ENCODE measurements at regions not wholly inside any gene's neighbourhood (a gene's known extent, or its start where the extent isn't known, plus 50 kb on each side); places are given as distances from the start of the nearest gene placed in this dataset.
"Not testable (repeated sequence)": the region's sequence is repeated elsewhere in the genome, so short reads cannot be mapped to it uniquely, and the experiment has no call there.

DNA sequence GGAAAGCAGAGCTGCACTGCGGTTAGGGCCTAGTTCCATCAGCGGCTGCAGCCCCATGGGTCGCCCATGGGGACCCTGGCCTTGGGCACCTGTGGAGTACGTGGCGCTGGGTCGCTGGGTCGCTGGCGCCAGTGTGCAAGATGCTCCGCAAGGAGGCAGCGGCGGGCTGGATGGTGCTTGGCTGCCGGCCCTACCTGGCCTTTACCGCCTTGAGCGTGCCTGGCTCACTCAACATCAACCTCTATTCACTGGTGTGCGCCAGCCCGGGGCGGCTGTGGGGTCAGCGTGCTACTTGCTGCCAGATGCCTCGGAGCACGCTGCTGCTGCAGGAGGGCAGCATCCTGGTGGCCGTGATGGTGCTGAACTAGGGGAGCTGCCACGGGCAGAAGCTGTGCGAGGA is 85.1 kb upstream of the RHOU start:
- TF ChIP-seq, protein P1, sequence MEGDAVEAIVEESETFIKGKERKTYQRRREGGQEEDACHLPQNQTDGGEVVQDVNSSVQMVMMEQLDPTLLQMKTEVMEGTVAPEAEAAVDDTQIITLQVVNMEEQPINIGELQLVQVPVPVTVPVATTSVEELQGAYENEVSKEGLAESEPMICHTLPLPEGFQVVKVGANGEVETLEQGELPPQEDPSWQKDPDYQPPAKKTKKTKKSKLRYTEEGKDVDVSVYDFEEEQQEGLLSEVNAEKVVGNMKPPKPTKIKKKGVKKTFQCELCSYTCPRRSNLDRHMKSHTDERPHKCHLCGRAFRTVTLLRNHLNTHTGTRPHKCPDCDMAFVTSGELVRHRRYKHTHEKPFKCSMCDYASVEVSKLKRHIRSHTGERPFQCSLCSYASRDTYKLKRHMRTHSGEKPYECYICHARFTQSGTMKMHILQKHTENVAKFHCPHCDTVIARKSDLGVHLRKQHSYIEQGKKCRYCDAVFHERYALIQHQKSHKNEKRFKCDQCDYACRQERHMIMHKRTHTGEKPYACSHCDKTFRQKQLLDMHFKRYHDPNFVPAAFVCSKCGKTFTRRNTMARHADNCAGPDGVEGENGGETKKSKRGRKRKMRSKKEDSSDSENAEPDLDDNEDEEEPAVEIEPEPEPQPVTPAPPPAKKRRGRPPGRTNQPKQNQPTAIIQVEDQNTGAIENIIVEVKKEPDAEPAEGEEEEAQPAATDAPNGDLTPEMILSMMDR (IDR thresholded peaks at IDR 0.05; ENCODE audit: insufficient read depth, low read depth, low read length, missing control alignments): no peak
- H3K4me3 ChIP-seq (ENCODE audit: low read length): no peak overlapping the region
- DNase-seq (ENCODE audit: low read depth): no peak

DNA sequence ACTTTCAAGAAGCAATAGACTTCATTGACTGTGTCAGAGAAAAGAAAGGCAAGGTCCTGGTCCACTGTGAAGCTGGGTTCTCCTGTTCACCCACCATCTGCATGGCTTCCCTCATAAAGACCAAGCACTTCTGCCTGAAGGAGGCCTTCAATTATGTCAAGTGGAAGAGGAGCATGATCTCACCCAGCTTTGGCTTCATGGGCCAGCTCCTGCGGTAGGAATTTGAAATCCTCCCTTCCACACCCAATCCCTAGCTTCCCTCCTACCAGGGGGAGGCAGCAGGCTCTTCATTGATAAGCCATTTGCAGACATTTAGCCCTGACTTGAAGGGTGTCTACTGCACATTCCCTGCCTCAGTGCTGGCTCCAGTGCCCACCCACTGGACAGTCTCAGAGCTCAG is 84.3 kb upstream of the RHOU start:
- no peak overlapping the region for H3K4me3 ChIP-seq (ENCODE audit: low read length)
- DNase-seq (ENCODE audit: low read depth): no peak
- TF ChIP-seq, protein P1 (IDR thresholded peaks at IDR 0.05; ENCODE audit: insufficient read depth, low read depth, low read length, missing control alignments): no peak

DNA sequence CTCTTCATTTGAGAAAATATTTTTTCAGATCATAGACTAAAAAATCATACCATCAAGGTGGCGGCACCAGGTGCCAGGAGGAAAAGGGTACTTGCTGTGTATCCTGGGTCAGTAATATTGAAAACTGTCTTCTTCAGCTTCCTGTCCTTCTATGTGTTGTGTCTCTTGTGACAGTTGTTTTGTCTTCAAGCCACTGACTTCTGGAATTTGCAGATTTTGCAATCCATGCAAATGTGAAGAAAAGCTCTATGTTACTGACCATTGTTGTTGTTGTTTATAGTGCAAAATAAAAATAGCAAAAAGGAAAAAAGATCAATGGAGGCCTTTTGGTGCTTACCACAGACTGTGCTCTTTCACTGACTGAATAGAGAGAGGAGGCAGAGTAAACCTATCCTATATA is 83.2 kb upstream of the RHOU start:
- no peak for DNase-seq (ENCODE audit: low read depth)
- H3K4me3 ChIP-seq (ENCODE audit: low read length): no peak overlapping the region
- TF ChIP-seq, protein P1 (IDR thresholded peaks at IDR 0.05; ENCODE audit: insufficient read depth, low read depth, low read length, missing control alignments): no peak

DNA sequence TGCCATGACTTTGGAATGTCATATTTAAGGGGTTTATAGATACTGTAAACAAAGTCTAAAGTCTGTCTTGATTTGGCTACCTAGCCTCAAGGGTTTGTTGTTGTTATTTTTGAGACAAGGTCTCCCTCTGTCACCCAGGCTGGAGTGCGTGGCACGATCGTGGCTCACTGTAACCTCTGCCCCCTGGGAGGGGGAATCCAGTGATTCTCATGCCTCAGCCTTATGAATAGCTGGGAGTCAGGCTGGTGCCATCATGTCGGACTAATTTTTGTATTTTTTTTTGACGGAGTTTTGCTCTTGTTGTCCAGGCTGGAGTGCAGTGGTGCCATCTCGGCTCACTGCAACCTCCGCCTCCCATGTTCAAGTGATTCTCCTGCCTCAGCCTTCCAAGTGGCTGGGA is 82.2 kb upstream of the RHOU start:
- H3K4me3 ChIP-seq (ENCODE audit: low read length); DNase-seq (ENCODE audit: low read depth): not testable (repeated sequence)

DNA sequence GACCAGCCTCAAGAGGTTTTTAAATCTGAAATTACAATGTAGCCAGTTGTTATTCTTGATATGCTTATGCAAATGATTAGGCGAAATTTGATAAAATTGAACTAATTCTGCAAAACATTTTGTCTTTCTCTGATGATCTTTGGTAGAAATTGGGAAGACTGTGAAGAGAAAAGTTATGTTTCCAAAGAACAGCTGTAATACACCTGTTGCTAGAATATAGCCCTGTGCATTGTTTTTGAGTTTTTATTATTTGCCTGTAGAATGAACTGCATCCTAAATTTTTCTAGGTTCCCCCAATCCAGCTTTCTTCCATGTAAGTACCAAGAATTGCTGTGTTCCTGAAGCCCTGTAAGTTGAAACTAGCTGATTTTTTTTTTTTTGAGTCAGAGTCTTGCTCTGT is 81.5 kb upstream of the RHOU start:
- no peak for DNase-seq (ENCODE audit: low read depth)

DNA sequence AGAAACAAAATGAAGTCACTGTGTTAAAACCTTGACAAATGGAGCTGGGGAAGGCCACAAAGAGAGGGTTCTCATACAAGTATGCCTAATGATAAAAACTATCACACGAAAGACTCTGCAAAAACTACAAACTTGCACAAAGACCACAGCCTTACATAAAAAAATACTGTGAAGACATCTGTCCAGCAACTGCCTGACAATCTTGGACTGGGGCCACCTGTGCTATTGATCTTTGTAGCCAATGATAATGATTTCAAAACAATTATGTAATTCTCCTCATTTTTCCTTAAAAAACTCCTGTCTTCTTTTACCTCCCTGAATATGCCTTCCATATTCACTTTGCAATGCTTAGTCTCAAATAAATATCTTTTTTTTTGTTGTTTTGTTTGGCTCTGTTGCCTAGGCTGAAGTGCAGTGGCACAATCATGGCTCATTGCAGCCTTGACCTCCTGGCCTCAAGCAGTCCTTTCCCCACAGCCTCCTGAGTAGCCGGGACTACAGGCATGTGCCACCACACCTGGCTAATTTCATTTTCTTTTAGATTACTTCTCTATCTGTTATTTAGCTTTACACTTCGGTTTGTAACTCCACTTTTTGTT is 79.4 kb upstream of the RHOU start:
- no peak overlapping the region for H3K4me3 ChIP-seq (ENCODE audit: low read length)
- no peak for DNase-seq (ENCODE audit: low read depth)
- TF ChIP-seq, protein P1 (IDR thresholded peaks at IDR 0.05; ENCODE audit: insufficient read depth, low read depth, low read length, missing control alignments): no peak

More for the DNA sequence above, 81.5 kb upstream of the RHOU start:
- TF ChIP-seq, protein P1 (IDR thresholded peaks at IDR 0.05; ENCODE audit: insufficient read depth, low read depth, low read length, missing control alignments): no peak
- H3K4me3 ChIP-seq (ENCODE audit: low read length): no peak overlapping the region

DNA sequence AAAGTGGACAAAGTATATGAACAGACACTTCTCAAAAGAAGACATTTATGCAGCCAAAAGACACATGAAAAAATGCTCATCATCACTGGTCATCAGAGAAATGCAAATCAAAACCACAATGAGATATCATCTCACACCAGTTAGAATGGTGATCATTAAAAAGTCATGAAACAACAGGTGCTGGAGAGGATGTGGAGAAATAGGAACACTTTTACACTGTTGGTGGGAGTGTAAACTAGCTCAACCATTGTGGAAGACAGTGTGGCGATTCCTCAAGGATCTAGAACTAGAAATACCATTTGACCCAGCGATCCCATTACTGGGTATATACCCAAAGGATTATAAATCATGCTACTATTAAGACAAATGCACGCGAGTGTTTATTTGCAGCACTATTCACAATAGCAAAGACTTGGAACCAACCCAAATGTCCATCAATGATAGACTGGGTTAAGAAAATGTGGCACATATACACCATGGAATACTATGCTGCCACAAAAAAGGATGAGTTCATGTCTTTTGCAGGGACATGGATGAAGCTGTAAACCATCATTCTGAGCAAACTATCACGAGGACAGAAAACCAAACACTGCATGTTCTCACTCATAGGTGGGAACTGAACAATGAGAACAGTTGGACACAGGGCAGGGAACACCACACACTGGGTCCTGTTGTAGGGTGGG is 73.1 kb upstream of the RHOU start:
- H3K4me3 ChIP-seq (ENCODE audit: low read length); DNase-seq (ENCODE audit: low read depth): not testable (repeated sequence)

DNA sequence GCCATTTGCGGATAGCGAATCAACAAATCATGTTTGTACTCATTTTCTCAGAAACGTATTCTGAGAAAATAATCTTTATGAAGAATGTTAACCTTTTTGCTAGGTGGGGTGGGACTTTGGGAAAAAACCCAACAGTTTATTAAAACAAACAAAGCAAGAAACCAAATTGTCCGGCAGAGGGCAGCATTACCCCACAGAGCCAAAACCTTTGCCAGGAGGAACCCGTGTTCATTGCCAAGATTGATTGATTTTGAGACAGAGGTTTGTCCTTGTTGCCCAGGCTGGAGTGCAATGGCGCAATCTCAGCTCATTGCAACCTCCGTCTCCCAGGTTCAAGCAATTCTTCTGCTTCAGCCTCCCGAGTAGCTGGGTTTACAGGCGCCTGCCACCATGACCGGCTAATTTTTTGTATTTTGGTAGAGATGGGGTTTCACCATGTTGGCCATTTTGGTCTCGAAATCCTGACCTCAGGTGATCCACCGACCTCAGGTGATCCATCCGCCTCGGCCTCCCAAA is 70.8 kb upstream of the RHOU start:
- TF ChIP-seq, protein P1 (IDR thresholded peaks at IDR 0.05; ENCODE audit: insufficient read depth, low read depth, low read length, missing control alignments): peak; percentile 78
- DNase-seq (ENCODE audit: low read depth): peak; percentile 68
- no peak overlapping the region for H3K4me3 ChIP-seq (ENCODE audit: low read length)

Measured in epithelial cell of esophagus (primary cell).